HG03457 (cell line): ENCODE measurements at regions not wholly inside any gene's neighbourhood (a gene's known extent, or its start where the extent isn't known, plus 50 kb on each side); places are given as distances from the start of the nearest gene placed in this dataset.
A peak's percentile ranks its signal among the peaks of the same experiment; 100 is the strongest.

Experiments
- ATAC-seq: cut with Tn5 transposase; IDR thresholded peaks from one replicate; pipeline ENCODE4 v1.9.1; 2021; ENCODE audit warnings: moderate number of reproducible peaks; ENCODE audit not compliant: unreplicated experiment

GRCh38 chr3:44047796-44048195 is 193.9 kb upstream of the TOPAZ1 start:
- no peak for ATAC-seq

GRCh38 chr3:44048196-44048924 is 193.3 kb upstream of the TOPAZ1 start:
- no peak for ATAC-seq

GRCh38 chr3:44048949-44049348 is 192.7 kb upstream of the TOPAZ1 start:
- no peak for ATAC-seq

- no peak for ATAC-seq
Measured at GRCh38 chr3:44050101-44050500, 191.6 kb upstream of the TOPAZ1 start.

DNA sequence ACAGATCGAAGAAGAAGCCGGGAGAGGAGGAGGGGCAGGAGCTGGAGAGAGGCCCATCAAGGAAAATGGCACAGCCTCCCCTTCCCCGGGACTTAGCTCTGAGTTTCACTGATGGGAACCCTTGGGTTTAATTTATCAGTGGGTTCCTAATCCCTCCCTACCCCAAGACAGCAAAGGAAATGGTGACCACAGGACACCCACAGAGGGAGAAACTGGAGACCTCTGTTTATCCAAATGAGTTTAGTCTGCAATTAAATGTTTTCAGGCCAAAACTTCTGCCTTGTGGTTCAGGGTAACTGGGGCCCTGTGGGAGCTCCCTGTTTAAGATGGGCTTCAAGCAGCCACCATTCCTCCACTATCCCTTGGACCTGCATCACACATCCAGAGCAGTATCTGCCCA is 190.8 kb upstream of the TOPAZ1 start:
- ATAC-seq: no peak

DNA sequence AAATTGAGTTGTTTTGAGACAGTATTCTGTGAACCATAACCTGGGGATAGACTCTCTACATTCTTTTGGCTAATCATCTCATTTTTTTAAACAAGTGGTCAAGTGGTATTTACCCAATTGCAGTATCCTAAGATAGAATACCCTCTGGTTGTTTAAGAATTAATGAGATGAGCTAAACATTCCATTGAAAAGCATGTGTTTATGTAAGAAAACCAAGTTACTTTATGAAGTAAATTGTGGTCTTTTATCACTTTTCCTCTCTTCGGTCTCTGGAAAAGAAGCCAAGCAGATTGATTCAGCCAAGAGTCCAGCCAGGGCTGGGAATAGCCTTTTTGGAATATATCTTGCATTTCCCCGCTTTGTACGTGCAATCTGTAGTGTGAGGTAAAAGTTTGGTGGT is 185.7 kb upstream of the TOPAZ1 start:
- ATAC-seq: no peak

GRCh38 chr3:44056446-44057240 is 185.0 kb upstream of the TOPAZ1 start:
- no peak for ATAC-seq

- ATAC-seq: peak; percentile 62
Measured at GRCh38 chr3:44058022-44058867, 183.4 kb upstream of the TOPAZ1 start.

DNA sequence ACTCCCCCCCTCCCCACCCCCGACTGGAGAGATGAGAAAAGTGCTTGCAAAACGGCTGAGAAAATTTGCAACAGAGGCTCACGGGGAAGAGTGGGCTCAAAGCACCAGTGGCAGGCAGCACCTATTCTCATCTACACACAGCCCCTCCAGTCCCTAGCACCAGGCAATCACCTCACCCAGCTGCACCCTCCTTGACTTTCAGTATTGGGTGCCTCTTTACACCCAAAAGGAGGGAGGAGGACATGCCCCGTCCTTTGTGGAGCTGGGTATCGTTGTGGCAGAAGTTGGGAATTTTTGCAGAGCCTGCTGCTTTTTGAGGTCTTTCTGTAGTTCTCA is 182.8 kb upstream of the TOPAZ1 start:
- ATAC-seq: no peak

DNA sequence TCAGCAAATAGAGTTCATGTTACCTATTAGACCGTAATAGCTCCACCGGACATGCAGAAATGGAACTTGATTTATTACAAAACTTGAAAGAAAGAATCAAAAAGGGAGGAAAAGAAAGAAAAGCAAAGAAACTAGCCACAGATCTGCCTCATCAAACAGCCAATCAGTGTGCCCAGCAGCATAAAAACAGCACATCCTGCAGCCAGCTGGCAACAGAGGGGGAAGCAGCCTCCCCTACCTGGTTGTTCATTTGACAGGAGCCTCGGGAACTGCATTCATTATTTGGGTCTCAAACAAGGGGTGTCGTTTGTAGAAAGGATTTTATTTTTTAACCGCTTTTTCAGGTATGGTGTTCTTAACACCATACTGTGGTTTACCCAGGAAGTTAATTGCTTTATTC is 181.5 kb upstream of the TOPAZ1 start:
- no peak for ATAC-seq

GRCh38 chr3:44061268-44061667 is 180.4 kb upstream of the TOPAZ1 start:
- ATAC-seq: no peak

- no peak for ATAC-seq
Measured at GRCh38 chr3:44061961-44062360, 179.7 kb upstream of the TOPAZ1 start.

- ATAC-seq: no peak
Measured at GRCh38 chr3:44065311-44066094, 176.2 kb upstream of the TOPAZ1 start.

GRCh38 chr3:44066806-44067205 is 174.9 kb upstream of the TOPAZ1 start:
- ATAC-seq: no peak

DNA sequence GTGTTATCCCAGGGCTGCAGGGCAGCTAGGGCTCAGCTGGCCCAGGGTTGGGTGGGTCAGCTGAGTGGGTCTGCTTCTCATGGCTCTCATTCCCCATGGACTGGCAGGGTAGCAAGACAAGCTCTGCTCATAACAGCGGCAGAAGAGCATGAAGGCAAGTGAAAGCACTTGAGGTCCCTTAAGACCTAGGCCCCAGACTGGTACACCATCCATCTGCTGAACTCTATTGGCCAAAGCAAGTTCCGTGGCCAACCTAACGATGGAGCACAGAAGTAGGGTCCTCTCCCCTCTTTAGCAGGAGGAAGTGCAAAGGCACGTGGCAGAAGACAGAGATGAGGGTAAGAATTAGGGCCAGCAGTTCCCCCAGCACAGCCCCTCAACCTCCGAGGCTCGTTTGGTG is 174.3 kb upstream of the TOPAZ1 start:
- no peak for ATAC-seq

DNA sequence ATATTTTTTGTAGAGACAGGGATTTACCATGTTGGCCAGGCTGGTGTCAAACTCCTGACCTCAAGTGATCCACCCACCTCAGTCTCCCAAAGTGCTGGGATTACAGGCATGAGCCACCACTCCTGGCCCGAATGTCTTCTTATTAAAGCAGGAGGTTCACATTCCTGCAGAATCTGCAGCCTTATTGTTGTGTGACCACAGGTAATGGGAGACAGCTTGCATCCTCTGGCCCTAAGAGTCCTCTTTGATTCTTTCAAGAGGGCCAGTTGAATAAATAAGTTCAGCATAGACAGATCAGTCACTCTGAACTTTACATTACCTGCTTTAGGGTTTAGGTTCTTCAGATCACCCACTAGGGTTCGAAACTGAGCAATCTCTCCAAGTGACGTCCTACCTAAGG is 172.9 kb upstream of the TOPAZ1 start:
- ATAC-seq: no peak

GRCh38 chr3:44069276-44069675 is 172.4 kb upstream of the TOPAZ1 start:
- ATAC-seq: no peak

GRCh38 chr3:44070841-44071546 is 170.7 kb upstream of the TOPAZ1 start:
- no peak for ATAC-seq

- no peak for ATAC-seq
Measured at GRCh38 chr3:44072601-44073540, 168.8 kb upstream of the TOPAZ1 start.
